Middle frontal gyrus (tissue), 1 donor: ENCODE measurements at regions not wholly inside any gene's neighbourhood (a gene's known extent, or its start where the extent isn't known, plus 50 kb on each side); places are given as distances from the start of the nearest gene placed in this dataset.
"Not testable (repeated sequence)": the region's sequence is repeated elsewhere in the genome, so short reads cannot be mapped to it uniquely, and the experiment has no call there.

ENCODE experiments used
- DNase-seq: peaks from one replicate; pipeline ENCODE4 v3.0.0-alpha.2; 2015; ENCODE audit warnings: low spot score; ENCODE audit errors: extremely low spot score

DNA sequence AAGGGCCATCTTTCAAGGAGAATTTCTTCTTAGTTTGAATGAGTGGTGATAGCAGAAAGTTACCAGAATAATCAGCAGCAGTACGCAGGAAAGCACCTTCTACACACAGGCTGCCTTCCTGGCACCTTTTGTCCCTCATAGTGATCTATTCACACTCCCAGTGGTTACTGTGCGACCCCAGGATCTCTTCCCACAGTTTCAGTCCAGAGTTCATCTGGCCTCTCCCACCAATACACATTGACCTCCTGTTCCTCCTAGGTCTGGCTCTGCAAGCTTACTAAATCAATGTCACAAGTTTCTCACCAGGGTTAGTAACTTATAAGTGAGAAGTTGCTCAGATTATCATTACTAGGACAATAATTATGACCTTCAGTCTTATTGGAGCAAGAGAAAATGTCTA is 99.1 kb upstream of the PIK3R1 start:
- DNase-seq = no peak

GRCh38 chr5:68115584-68115983 is 100.0 kb upstream of the PIK3R1 start:
- DNase-seq = no peak

DNA sequence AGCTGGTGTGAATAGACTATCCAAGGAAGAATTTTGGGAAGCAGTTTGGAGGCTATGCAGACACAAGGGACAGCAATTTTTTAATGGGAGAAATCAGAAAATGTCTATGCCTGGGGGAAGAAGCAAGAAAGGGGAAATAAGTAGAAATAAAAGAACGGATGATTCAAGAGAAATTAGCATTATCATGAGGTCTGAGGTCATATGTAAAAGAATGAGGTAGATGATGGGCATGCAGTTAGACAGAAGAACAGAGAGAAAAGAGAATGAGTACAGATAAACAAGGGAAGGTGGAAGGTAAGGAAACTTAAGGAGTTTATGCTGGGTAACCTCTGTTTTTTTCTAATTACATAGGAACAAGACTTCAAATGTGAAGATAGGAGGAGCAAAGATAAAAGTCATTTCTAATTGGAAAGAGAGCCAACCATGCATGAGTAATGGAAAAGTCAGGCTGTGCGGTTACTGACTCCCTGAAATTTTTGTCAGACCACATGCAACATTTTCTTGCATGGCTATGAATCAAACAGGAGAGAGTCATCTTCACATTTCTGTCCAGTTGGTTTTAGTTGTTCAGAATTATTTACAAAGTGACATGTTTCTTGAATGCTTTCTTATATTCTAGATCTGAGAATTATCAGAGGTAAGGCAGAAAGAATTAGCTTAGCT is 101.0 kb upstream of the PIK3R1 start:
- DNase-seq = no peak

DNA sequence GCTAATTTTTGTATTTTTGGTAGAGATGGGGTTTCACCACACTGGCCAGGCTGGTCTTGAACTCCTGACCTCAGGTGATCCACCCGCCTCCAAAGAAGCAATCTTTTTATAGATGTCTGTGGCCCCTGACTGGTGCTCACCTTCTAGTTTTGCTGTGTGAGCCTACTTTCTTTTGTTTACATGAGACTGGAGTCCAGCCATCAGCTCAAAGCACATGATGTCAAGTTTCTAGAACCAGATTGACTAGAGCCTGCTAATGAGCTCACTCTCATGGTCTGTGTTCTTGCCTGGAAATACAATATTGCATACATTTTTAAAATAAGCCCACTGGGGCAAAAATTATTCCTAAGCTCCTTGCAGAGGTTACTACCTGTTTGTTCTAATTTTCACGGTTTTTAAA is 102.9 kb upstream of the PIK3R1 start:
- DNase-seq = no peak

DNA sequence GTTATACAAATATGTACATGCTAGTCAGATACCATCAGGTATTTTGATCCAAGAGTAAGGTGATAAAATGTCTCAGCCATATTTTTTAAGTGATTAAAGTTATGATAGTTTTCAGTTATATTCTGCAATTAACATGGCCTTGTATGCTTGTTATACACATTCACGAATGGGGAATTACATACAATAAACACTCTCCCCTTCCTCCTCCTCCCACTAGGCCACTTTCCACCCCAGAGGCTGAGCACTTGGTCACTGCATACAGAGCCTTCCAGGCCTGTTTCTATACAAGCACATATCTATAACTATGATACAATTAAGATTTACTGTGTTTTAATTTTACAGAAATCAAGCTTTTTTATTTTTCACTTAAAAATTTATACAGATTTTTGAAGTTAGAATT is 104.7 kb upstream of the PIK3R1 start:
- DNase-seq = no peak

- no peak for DNase-seq
Measured at GRCh38 chr5:68110264-68110663, 105.3 kb upstream of the PIK3R1 start.

GRCh38 chr5:68104217-68104616 is 111.3 kb upstream of the PIK3R1 start:
- not testable (repeated sequence) for DNase-seq

DNA sequence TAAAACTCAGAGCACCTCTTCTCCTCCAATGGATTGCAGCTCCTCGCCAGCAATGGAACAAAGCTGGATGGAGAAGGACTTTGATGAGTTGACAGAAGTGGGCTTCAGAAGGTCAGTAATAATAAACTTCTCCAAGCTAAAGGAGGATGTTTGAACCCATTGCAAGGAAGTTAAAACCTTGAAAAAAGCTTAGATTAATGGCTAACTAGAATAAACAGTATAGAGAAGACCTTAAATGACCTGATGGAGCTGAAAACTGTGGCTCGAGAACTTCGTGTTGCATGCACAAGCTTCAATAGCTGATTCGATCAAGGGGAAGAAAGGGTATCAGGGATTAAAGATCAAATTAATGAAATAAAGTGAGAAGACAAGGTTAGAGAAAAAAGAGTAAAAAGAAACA is 112.3 kb upstream of the PIK3R1 start:
- DNase-seq = not testable (repeated sequence)

DNA sequence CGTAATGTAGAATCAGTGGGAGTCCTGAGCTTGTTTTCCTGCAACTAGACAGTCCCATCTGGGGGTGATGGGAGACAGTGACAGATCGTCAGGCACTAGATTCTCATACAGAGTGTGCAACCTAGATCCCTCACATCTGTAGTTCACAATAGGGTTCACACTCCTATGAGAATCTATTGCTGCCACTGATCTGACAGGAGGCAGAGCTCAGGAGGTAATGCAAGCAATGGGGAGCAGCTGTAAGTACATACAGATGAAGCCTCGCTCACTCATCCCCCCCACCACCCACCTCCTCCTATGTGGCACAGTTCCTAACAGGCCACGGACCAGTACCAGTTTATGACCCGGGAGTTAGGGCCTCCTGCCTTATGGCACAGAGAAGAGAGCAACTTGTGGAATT is 116.2 kb upstream of the PIK3R1 start:
- DNase-seq = no peak

GRCh38 chr5:68093455-68094159 is 121.9 kb upstream of the PIK3R1 start:
- no peak for DNase-seq

- DNase-seq = no peak
Measured at GRCh38 chr5:68088302-68088701, 127.3 kb upstream of the PIK3R1 start.

DNA sequence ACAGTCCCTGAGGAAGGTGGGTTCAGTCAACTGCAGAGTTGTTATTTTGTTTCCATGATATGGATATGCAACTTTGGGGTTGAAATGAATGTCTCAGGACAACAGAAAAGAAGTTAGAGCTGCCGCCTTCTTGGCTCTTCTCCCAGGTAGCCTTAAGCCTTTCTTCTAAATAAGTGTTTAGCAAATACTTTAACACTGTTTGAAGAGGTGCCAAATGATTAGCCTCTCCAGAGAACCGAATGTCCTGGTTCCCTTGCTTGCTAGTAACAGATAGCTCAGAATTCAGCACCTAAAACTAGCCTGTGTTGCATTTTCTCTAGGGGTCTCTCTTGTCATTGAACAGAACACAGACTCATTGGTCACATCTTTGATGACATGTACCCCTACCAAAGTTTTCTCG is 127.7 kb upstream of the PIK3R1 start:
- no peak for DNase-seq

GRCh38 chr5:68086857-68087256 is 128.7 kb upstream of the PIK3R1 start:
- DNase-seq = no peak

DNA sequence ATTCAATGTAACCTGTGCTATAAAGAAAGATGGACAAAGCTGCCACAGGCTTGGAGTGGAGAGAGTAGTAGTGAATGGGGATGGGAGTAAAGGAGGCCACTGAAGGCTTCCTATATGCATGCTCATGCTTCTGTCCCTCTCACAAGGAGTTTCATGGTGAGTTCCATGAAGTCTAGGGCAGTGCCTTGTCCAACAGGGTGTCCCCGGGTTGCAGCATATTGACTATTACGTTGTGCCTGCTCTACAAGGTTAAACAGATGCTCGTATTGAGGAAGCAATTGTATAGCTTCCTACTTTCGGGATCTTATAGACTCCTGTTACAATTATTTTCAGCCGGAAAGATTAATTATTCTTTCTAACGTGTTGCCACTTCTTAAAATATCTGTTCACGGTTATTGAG is 129.1 kb upstream of the PIK3R1 start:
- DNase-seq = no peak

DNA sequence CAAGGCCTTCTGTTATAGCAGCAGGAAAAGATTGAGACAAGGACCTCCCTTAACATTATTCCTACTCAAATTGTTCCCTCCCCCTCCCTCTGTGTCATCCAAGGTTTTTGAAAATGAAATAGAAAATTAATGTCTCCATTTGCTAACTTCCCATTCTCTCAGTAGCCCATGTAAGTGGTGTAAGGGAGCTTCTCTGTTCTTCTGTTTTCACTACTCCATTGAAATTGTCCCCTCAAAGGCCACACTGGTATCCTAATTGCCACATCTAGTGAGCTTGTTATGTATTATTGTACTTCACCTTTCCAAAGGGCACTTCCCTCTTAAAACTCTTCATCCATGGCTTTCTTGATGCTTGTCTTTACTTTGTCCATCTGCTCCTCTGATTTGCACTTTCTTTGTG is 131.2 kb upstream of the PIK3R1 start:
- no peak for DNase-seq

DNA sequence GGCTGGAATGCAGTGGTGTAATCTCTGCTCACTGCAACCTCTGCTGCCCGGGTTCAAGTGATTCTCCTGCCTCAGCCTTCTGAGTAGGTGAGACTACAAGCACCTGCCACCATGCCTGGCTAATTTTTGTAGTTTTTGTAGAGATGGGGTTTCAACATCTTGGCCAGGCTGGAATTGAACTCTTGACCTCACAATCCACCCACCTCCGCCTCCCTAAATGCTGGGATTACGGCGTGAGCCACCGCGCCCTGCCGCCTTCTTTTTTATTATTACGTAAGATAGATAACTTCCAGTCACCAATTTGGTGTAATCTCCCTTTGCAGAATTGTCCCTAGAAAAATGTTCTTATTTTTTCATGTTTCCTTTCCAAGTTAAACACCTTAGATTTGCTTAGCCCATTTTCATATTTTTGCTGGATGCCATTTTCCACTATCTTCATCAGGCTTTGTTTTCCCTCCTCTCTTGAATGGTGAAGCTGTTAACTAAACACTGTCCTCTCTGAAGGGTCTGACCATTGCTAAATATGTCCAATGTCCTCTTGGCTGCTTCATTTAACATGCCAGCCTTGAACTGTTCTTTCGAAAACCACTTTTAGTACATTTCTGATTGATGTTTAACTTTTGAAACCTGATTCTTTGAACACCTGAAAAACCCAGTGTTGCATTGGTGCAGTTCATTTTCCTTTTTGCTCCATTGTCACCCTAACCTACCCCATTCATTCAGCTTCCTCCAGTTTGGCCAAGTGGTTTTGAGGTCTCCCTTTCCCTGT is 135.1 kb upstream of the PIK3R1 start:
- no peak for DNase-seq

- DNase-seq = no peak
Measured at GRCh38 chr5:68077349-68077894, 138.1 kb upstream of the PIK3R1 start.

DNA sequence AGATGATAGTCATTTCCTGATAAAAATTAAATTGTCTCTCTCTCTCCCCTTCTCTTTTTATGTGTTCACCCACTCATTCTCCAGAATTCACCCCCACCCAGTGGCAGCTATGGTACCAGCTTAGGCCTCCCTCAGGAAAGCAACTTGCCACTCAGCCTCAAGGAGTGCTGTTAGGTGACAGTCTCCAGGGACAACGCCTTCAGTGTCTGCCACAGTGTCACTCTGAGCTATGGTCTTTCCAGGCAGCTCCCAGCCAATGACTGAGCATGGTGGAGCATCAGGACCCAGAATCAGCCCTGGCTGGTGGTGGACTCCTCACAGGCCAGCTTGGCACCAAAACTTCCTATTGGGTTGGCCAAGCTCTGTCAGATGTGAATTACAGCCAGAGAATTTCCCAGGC is 140.9 kb upstream of the PIK3R1 start:
- no peak for DNase-seq

GRCh38 chr5:68074048-68074632 is 141.4 kb upstream of the PIK3R1 start:
- no peak for DNase-seq

GRCh38 chr5:68071736-68072135 is 143.8 kb upstream of the PIK3R1 start:
- no peak for DNase-seq

DNA sequence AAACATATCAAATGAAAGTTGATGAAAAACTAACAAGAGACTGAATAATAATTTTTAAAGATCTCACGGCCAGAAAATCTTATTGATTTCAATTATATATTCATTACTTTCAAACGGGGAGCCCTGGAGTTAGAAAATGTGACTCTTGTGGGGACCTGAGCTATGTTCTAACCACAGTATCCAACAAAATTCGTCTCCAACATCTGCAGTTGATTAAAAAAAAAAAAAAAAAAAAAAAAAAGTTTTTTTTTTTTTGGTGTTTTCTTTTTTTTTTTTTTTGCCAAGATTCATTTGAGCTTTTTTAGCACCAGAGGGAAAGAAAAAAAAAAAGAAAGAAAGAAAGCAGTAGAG is 144.3 kb upstream of the PIK3R1 start:
- no peak for DNase-seq
